ENCODE measurements at regions not wholly inside any gene's neighbourhood (a gene's known extent, or its start where the extent isn't known, plus 50 kb on each side); places are given as distances from the start of the nearest gene placed in this dataset.

DNA sequence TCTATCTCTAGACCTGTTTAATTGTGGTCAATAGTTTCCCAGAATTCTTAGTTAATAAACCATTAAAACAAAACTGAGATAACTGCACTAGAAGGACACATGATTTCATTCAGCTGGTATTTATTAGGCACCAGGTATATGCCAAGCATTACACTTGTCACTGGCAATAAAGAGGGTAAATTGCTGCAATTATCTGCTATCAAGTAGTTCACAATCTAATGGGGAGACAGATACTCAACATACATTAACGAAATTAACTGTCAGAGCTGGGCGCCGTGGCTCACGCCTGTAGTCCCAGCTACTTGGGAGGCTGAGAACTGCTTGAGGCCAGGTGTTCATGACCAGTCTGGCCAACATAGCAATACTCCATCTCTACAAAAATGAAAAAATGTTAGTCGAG lies 71.7 kb upstream of the WIPF1 start:
- DNase-seq (ENCODE audit: low read depth in 4 of 4, low spot score in 2 of 4): no peak

- DNase-seq (ENCODE audit: low read depth in 4 of 4, low spot score in 2 of 4): no peak
Measured at GRCh38 chr2:174668075-174668474, 70.5 kb upstream of the WIPF1 start.

GRCh38 chr2:174667250-174667860 lies 69.8 kb upstream of the WIPF1 start:
- DNase-seq (ENCODE audit: low read depth in 4 of 4, low spot score in 2 of 4): no peak

GRCh38 chr2:174666845-174667244 lies 69.2 kb upstream of the WIPF1 start:
- no peak for DNase-seq (ENCODE audit: low read depth in 4 of 4, low spot score in 2 of 4)

- DNase-seq (ENCODE audit: low read depth in 4 of 4, low spot score in 2 of 4): no peak
Measured at GRCh38 chr2:174666312-174666711, 68.7 kb upstream of the WIPF1 start.

DNA sequence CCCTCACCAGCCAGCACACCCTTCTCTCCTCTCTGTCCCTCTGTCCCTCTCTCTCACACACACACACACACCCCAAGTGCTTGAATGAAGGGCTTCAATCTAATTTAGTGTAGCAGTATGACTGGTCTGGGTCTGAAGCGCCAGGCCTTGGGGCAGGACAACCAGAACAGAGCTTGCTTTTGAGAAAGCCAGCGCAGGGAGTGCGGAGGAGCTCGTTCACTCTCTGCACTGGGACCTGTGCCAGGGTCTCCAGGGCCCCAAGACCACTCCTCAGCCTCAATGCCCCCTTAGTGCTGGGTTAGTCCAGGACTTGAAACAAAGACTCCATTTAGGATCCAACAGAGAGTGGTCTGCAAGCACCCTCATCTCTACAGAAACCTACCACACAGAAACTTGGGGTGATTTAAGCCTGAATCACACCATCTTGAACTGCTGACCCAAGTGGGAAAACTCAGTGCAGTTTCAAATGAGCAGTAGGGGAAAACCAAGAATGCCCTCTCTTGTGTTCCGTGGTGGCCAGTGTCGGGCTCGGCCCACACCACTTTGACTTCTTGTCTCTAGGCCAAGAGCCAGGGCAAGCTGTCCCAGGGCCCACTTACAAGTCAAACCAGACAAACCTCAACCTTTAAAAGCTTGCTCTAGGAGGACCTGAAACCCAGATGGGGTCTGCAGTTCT lies 66.6 kb upstream of the WIPF1 start:
- no peak for DNase-seq (ENCODE audit: low read depth in 4 of 4, low spot score in 2 of 4)

DNA sequence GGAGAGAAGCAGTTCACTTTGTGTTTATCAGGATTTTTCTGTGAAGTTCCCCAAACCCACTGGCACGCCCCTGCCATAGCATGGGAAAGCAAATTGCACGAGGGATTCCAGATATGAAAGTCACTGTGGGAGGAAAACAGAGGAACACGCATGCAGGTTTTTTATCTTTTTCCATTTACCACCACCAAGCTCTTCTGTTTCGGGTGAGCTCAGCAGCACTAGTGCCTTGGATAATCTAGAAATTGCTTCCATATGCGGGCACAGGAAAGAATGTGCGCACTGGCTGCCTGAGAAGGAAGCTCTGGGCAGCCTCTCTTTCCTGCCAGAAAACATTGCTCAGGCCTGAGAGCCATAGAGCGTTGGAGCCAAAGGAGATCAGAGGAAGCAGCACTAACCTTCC lies 65.9 kb upstream of the WIPF1 start:
- DNase-seq (ENCODE audit: low read depth in 4 of 4, low spot score in 2 of 4): no peak

DNA sequence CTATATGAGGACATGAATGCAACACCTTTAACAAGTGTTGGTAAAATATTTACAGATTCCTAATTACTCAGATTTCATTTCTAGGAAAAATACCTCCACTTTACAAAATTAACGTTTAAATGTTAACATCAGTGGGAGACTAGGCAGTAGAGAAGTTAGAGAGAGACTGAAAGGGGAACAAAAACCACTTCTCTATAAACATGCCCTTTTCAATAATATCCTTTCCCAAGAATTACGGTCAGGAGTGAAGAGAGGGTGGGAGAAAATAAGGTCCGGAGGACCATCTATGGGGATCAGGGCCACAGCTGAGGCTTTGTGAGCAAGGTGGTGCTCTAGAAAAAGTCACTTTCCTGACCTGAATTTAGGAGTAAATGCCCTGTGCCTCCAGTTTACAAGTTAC lies 65.3 kb upstream of the WIPF1 start:
- no peak for DNase-seq (ENCODE audit: low read depth in 4 of 4, low spot score in 2 of 4)

GRCh38 chr2:174662459-174662858 lies 64.9 kb upstream of the WIPF1 start:
- no peak for DNase-seq (ENCODE audit: low read depth in 4 of 4, low spot score in 2 of 4)

DNA sequence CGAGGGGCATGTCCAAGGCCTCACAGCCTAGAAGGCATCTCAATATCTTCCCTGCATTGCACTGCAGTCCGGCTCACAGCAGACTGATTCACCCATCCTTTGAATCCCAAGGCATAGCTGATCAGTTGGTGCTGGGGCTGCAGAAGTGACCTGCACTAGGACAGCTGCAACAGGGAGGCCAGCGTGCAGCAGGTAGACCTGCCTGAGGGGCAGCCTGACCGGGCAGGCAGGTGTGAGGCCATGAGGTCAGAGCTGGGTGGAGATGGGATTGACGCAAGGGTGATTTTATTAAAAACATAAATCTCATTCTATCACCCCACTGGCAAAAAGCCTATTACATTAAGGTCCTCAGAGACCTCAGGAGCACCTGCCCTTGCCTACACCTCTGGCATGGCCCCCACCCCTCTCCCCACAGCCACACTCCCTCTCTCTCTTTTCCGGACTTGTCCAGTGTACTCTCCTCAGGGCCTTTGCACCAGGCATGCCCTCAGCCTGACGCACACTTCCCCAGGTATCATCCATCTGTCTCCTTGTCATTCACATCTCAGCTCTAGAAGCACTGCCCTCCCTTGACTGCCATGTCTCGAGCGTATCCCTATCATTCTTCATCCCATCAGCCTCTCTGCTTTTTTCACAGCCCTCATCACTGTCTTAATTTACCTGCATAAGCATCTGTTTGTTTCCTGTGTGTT lies 63.5 kb upstream of the WIPF1 start:
- DNase-seq (ENCODE audit: low read depth in 4 of 4, low spot score in 2 of 4): no peak

GRCh38 chr2:174659069-174659900 lies 61.7 kb upstream of the WIPF1 start:
- no peak for DNase-seq (ENCODE audit: low read depth in 4 of 4, low spot score in 2 of 4)

GRCh38 chr2:174656676-174657176 lies 59.1 kb upstream of the WIPF1 start:
- no peak for DNase-seq (ENCODE audit: low read depth in 4 of 4, low spot score in 2 of 4)

GRCh38 chr2:174656035-174656434 lies 58.4 kb upstream of the WIPF1 start:
- DNase-seq (ENCODE audit: low read depth in 4 of 4, low spot score in 2 of 4): no peak

GRCh38 chr2:174654419-174654941 lies 56.9 kb upstream of the WIPF1 start:
- no peak for DNase-seq (ENCODE audit: low read depth in 4 of 4, low spot score in 2 of 4)

GRCh38 chr2:174648896-174649295 lies 51.3 kb upstream of the WIPF1 start:
- DNase-seq (ENCODE audit: low read depth in 4 of 4, low spot score in 2 of 4): no peak

All from left renal cortex interstitium (tissue), 4 donors.